Neural progenitor cell (in vitro differentiated cells): ENCODE measurements at regions not wholly inside any gene's neighbourhood (a gene's known extent, or its start where the extent isn't known, plus 50 kb on each side); places are given as distances from the start of the nearest gene placed in this dataset.

Experiments used
- DNase-seq: peaks from one replicate; pipeline ENCODE4 v3.0.0-alpha.2; 2016; ENCODE audit warnings: low spot score
- H2AFZ ChIP-seq: fragments of 200-600 bp; sonication (generic); replicated peaks from 2 replicates; pipeline ENCODE4 v1.6.1; 2016; ENCODE audit warnings: antibody characterized with exemption
- H3F3A ChIP-seq: fragments of 200-600 bp; sonication (generic); 2 replicates; pipeline ENCODE4 v1.6.1; 2016; ENCODE audit warnings: antibody characterized with exemption, low read depth
- H3K27ac ChIP-seq: fragments of 200-600 bp; sonication (generic); 2 replicates; pipeline ENCODE4 v1.5.1; 2016; ENCODE audit warnings: mild to moderate bottlenecking
- H3K27me3 ChIP-seq: fragments of 200-600 bp; sonication (generic); 2 replicates; pipeline ENCODE4 v1.6.1; 2016; ENCODE audit warnings: mild to moderate bottlenecking, moderate library complexity
- H3K36me3 ChIP-seq: fragments of 200-600 bp; sonication (generic); 2 replicates; pipeline ENCODE4 v1.5.1; 2016
- H3K4me1 ChIP-seq: fragments of 200-600 bp; sonication (generic); 2 replicates; pipeline ENCODE4 v1.6.1; 2016; ENCODE audit warnings: mixed run types
- H3K4me2 ChIP-seq: fragments of 200-600 bp; sonication (generic); 2 replicates; pipeline ENCODE4 v1.6.1; 2016
- H3K4me3 ChIP-seq: fragments of 200-600 bp; sonication (generic); 2 replicates; pipeline ENCODE4 v1.5.1; 2016
- H3K79me2 ChIP-seq: fragments of 200-600 bp; sonication (generic); 2 replicates; pipeline ENCODE4 v1.6.1; 2016; ENCODE audit warnings: low read depth
- H3K9ac ChIP-seq: fragments of 200-600 bp; sonication (generic); 2 replicates; pipeline ENCODE4 v1.6.1; 2016
- H3K9me3 ChIP-seq: fragments of 200-600 bp; sonication (generic); 2 replicates; pipeline ENCODE4 v1.5.1; 2016; ENCODE audit warnings: low read depth
- H4K20me1 ChIP-seq: fragments of 200-600 bp; sonication (generic); 2 replicates; pipeline ENCODE4 v1.6.1; 2016; ENCODE audit warnings: low read depth
- H3K27ac Mint-ChIP-seq: 3 replicates; pipeline ENCODE4 v1.8.0; 2021; ENCODE audit warnings: mixed read lengths
- H3K27me3 Mint-ChIP-seq: 2 replicates; pipeline ENCODE4 v1.8.0; 2022; ENCODE audit warnings: low read depth, mild to moderate bottlenecking, inconsistent platforms, moderate library complexity, mixed read lengths; ENCODE audit not compliant: insufficient read depth
- H3K36me3 Mint-ChIP-seq: 3 replicates; pipeline ENCODE4 v1.8.0; 2021; ENCODE audit warnings: mixed read lengths
- H3K4me1 Mint-ChIP-seq: 3 replicates; pipeline ENCODE4 v1.8.0; 2021; ENCODE audit warnings: mixed read lengths
- H3K4me3 Mint-ChIP-seq: 3 replicates; pipeline ENCODE4 v1.8.0; 2021; ENCODE audit warnings: mild to moderate bottlenecking, moderate library complexity, mixed read lengths
- H3K9me3 Mint-ChIP-seq: 3 replicates; pipeline ENCODE4 v1.8.0; 2020; ENCODE audit warnings: mixed read lengths
- CTCF ChIP-seq: fragments of 200-600 bp; sonication (generic); IDR thresholded peaks from 2 replicates; pipeline ENCODE4 v1.5.1; 2017; ENCODE audit warnings: antibody characterized with exemption, mild to moderate bottlenecking
- EZH2 ChIP-seq: fragments of 200-600 bp; sonication (generic); IDR thresholded peaks from 2 replicates; pipeline ENCODE4 v1.6.1; 2017; ENCODE audit warnings: antibody characterized with exemption, mild to moderate bottlenecking, moderate library complexity
- EZH2phosphoT487 ChIP-seq: fragments of 200-600 bp; sonication (generic); IDR thresholded peaks from 2 replicates; pipeline ENCODE4 v1.6.1; 2017; ENCODE audit warnings: antibody characterized with exemption

- no peak overlapping the region for H3K27ac ChIP-seq
- H3F3A ChIP-seq, result no peaks in the 10 kb centered on the region
- H3K79me2 ChIP-seq, result no peaks in the 10 kb centered on the region
- H3K27me3 Mint-ChIP-seq, result no peaks in the 10 kb centered on the region
- H3K36me3 ChIP-seq, result no peaks in the 10 kb centered on the region
- no peaks in the 10 kb centered on the region for H3K36me3 Mint-ChIP-seq
- H4K20me1 ChIP-seq, result no peaks in the 10 kb centered on the region
- TF ChIP-seq EZH2 (no peak), CTCF (no peak)
- no peak overlapping the region for H3K4me3 Mint-ChIP-seq
- no peak overlapping the region for H3K4me2 ChIP-seq
- no peak overlapping the region for H3K4me3 ChIP-seq
- H3K4me1 Mint-ChIP-seq, result no peaks in the 10 kb centered on the region
- DNase-seq, result no peak
- H3K9me3 Mint-ChIP-seq, result no peaks in the 10 kb centered on the region
- H3K27ac Mint-ChIP-seq, result no peak overlapping the region
- peaks cover 3% of the 10 kb centered on the region for H3K4me1 ChIP-seq
- no peak overlapping the region for H2AFZ ChIP-seq
- no peaks in the 10 kb centered on the region for H3K9me3 ChIP-seq
- H3K27me3 ChIP-seq, result no peaks in the 10 kb centered on the region
- no peak overlapping the region for H3K9ac ChIP-seq
Observed at GRCh38 chr3:6452974-6453373, 407.9 kb upstream of the GRM7 start.

GRCh38 chr3:6455031-6455430, 405.9 kb upstream of the GRM7 start:
- Histone ChIP-seq H3K27ac (no peak overlapping the region), H3F3A (no peaks in the 10 kb centered on the region), H3K9ac (no peak overlapping the region), H3K4me2 (no peak overlapping the region), H3K4me3 (no peak overlapping the region), H3K36me3 (no peaks in the 10 kb centered on the region), H2AFZ (no peak overlapping the region), H3K9me3 (no peaks in the 10 kb centered on the region), H4K20me1 (no peaks in the 10 kb centered on the region), H3K27me3 (no peaks in the 10 kb centered on the region), H3K79me2 (no peaks in the 10 kb centered on the region), H3K4me1 (peaks cover 3% of the 10 kb centered on the region)
- no peak for TF ChIP-seq EZH2phosphoT487
- no peak for TF ChIP-seq EZH2
- TF ChIP-seq CTCF, result no peak
- no peaks in the 10 kb centered on the region for H3K27me3 Mint-ChIP-seq
- H3K36me3 Mint-ChIP-seq, result no peaks in the 10 kb centered on the region
- H3K9me3 Mint-ChIP-seq, result no peaks in the 10 kb centered on the region
- H3K4me3 Mint-ChIP-seq, result no peak overlapping the region
- no peak overlapping the region for H3K27ac Mint-ChIP-seq
- DNase-seq, result no peak
- H3K4me1 Mint-ChIP-seq, result no peaks in the 10 kb centered on the region

- Mint-ChIP-seq H3K4me1 (no peaks in the 10 kb centered on the region), H3K36me3 (no peaks in the 10 kb centered on the region), H3K27me3 (no peaks in the 10 kb centered on the region), H3K27ac (no peak overlapping the region), H3K4me3 (no peak overlapping the region), H3K9me3 (peaks cover 5% of the 10 kb centered on the region)
- Histone ChIP-seq H3K36me3 (no peaks in the 10 kb centered on the region), H3K9ac (no peak overlapping the region), H3K27me3 (no peaks in the 10 kb centered on the region), H3F3A (no peaks in the 10 kb centered on the region), H3K9me3 (no peaks in the 10 kb centered on the region), H3K27ac (no peak overlapping the region), H3K4me3 (no peak overlapping the region), H2AFZ (no peak overlapping the region), H4K20me1 (no peaks in the 10 kb centered on the region), H3K79me2 (no peaks in the 10 kb centered on the region), H3K4me1 (no peaks in the 10 kb centered on the region), H3K4me2 (no peak overlapping the region)
- DNase-seq, result no peak
- TF ChIP-seq EZH2, result no peak
- TF ChIP-seq CTCF, result no peak
- no peak for TF ChIP-seq EZH2phosphoT487
Observed at GRCh38 chr3:6467186-6467585, 393.7 kb upstream of the GRM7 start.

- Histone ChIP-seq H3K9me3 (no peaks in the 10 kb centered on the region), H3K4me1 (peaks cover 3% of the 10 kb centered on the region), H3F3A (no peaks in the 10 kb centered on the region), H3K27me3 (no peaks in the 10 kb centered on the region), H4K20me1 (no peaks in the 10 kb centered on the region), H3K36me3 (no peaks in the 10 kb centered on the region), H2AFZ (no peak overlapping the region), H3K27ac (no peak overlapping the region), H3K4me3 (no peak overlapping the region), H3K79me2 (no peaks in the 10 kb centered on the region), H3K4me2 (no peak overlapping the region), H3K9ac (no peak overlapping the region)
- Mint-ChIP-seq H3K4me3 (no peak overlapping the region), H3K27ac (no peak overlapping the region), H3K27me3 (no peaks in the 10 kb centered on the region), H3K4me1 (no peaks in the 10 kb centered on the region), H3K36me3 (no peaks in the 10 kb centered on the region), H3K9me3 (no peaks in the 10 kb centered on the region)
- no peak for TF ChIP-seq CTCF
- no peak for TF ChIP-seq EZH2phosphoT487
- no peak for TF ChIP-seq EZH2
- DNase-seq, result no peak
Observed at GRCh38 chr3:6468589-6468988, 392.3 kb upstream of the GRM7 start.
